ENCODE measurements at regions not wholly inside any gene's neighbourhood (a gene's known extent, or its start where the extent isn't known, plus 50 kb on each side); places are given as distances from the start of the nearest gene placed in this dataset.
"Not testable (repeated sequence)": the region's sequence is repeated elsewhere in the genome, so short reads cannot be mapped to it uniquely, and the experiment has no call there.

- TF ChIP-seq EZH2phosphoT487 (IDR thresholded peaks at IDR 0.05; ENCODE audit: low read depth); CTCF (IDR thresholded peaks at IDR 0.05; ENCODE audit: low read depth, low read length): not testable (repeated sequence)
These were observed 90.8 kb upstream of the PLET1 start for GRCh38 chr11:112351423-112351822.

All from OCI-LY3 (cell line).